Body of pancreas (tissue), 4 donors: ENCODE measurements at regions not wholly inside any gene's neighbourhood (a gene's known extent, or its start where the extent isn't known, plus 50 kb on each side); places are given as distances from the start of the nearest gene placed in this dataset.

Source experiments
- CTCF ChIP-seq, 7 experiments: fragments of 450-650 bp in 4 of 7; fragments of 200-600 bp in 3 of 7; sonication (generic) in 3 of 7; IDR thresholded peaks; one replicate each; pipeline ENCODE4 v1.5.1; 2016 to 2019; ENCODE audit warnings: antibody characterized with exemption in 7 of 7
- POLR2A ChIP-seq, 3 donors: fragments of 450-650 bp; IDR thresholded peaks; one replicate each; pipeline ENCODE4 v1.6.1; 2016; ENCODE audit warnings: antibody characterized with exemption in 3 of 3, mild to moderate bottlenecking in 2 of 3

- TF ChIP-seq POLR2A (IDR thresholded peaks at IDR 0.05) (no peak), CTCF (IDR thresholded peaks at IDR 0.05) (no peak)
These were observed 545.8 kb downstream of the SOX6 start for GRCh38 chr11:15810525-15810924.
